Thymus (tissue), 11 donors: ENCODE measurements at regions not wholly inside any gene's neighbourhood (a gene's known extent, or its start where the extent isn't known, plus 50 kb on each side); places are given as distances from the start of the nearest gene placed in this dataset.

Experiments
- DNase-seq, 9 donors: peaks; one replicate each; pipeline ENCODE4 v3.0.0-alpha.2; 2013; ENCODE audit warnings: low spot score in 9 of 9, low read depth in 6 of 9, missing footprints in 1 of 9
- H3K27ac ChIP-seq, 2 donors: one replicate each; pipeline ENCODE4 v1.5.1; 2013; ENCODE audit warnings: control low read depth in 1 of 2, low read depth in 1 of 2, low read length in 1 of 2, mild to moderate bottlenecking in 1 of 2, moderate library complexity in 1 of 2
- H3K27me3 ChIP-seq, 2 donors: one replicate each; pipeline ENCODE4 v1.5.1; 2013; ENCODE audit warnings: low read length in 1 of 2; ENCODE audit not compliant: control insufficient read depth in 2 of 2, insufficient read depth in 1 of 2
- H3K36me3 ChIP-seq, 2 donors: one replicate each; pipeline ENCODE4 v1.5.1; 2013; ENCODE audit warnings: low read length in 1 of 2, mild to moderate bottlenecking in 1 of 2, moderate library complexity in 1 of 2; ENCODE audit not compliant: control insufficient read depth in 2 of 2, insufficient read depth in 2 of 2
- H3K4me1 ChIP-seq, 2 donors: one replicate each; pipeline ENCODE4 v1.5.1; 2013; ENCODE audit warnings: low read length in 2 of 2; ENCODE audit not compliant: control insufficient read depth in 2 of 2, insufficient read depth in 2 of 2
- H3K4me3 ChIP-seq, 2 donors: one replicate each; pipeline ENCODE4 v1.5.1; 2013; ENCODE audit warnings: low read length in 2 of 2, control low read depth in 1 of 2, mild to moderate bottlenecking in 1 of 2
- H3K9me3 ChIP-seq, 2 donors: one replicate each; pipeline ENCODE4 v1.5.1; 2013; ENCODE audit warnings: low read length in 1 of 2, mild to moderate bottlenecking in 1 of 2; ENCODE audit not compliant: control insufficient read depth in 2 of 2, insufficient read depth in 1 of 2
- WGBS: extraction: QIAGEN DNeasy Blood & Tissue Kit; methylation state at CpG from one replicate; pipeline ENCODE4 v1.1.7; 2013; 5-methylcytosine and 5-hydroxymethylcytosine counted together
- donor health status: healthy.

- Histone ChIP-seq H3K4me3 (no peak overlapping the region), H3K27me3 (no peaks in the 10 kb centered on the region), H3K27ac (no peak overlapping the region), H3K36me3 (no peaks in the 10 kb centered on the region), H3K4me1 (peaks cover 3% of the 10 kb centered on the region in 2 donors), H3K9me3 (no peaks in the 10 kb centered on the region)
- 98% methylated on average over 2 of the region's 2 CpGs for WGBS
- DNase-seq: no peak
Measured at GRCh38 chr2:207313947-207314346, 148.2 kb upstream of the KLF7 start.

GRCh38 chr2:207315131-207315530, 149.4 kb upstream of the KLF7 start:
- H3K36me3 ChIP-seq: no peaks in the 10 kb centered on the region
- WGBS: 94% methylated on average over 2 of the region's 2 CpGs
- no peaks in the 10 kb centered on the region for H3K4me1 ChIP-seq
- no peak overlapping the region for H3K27ac ChIP-seq
- no peaks in the 10 kb centered on the region for H3K9me3 ChIP-seq
- no peak overlapping the region for H3K4me3 ChIP-seq
- peaks cover 0 to 2% of the 10 kb centered on the region in 2 donors for H3K27me3 ChIP-seq
- no peak for DNase-seq

GRCh38 chr2:207316484-207316883, 150.7 kb upstream of the KLF7 start:
- Histone ChIP-seq H3K4me3 (no peak overlapping the region), H3K27me3 (peaks cover 0 to 2% of the 10 kb centered on the region in 2 donors)
- WGBS: over 99% methylated on average over 2 of the region's 2 CpGs

GRCh38 chr2:207316906-207317305, 151.2 kb upstream of the KLF7 start:
- DNase-seq: no peak
- WGBS: 98% methylated on average over 2 of the region's 2 CpGs
- no peak overlapping the region for H3K27ac ChIP-seq
- no peaks in the 10 kb centered on the region for H3K9me3 ChIP-seq
- peaks cover 0 to 2% of the 10 kb centered on the region in 2 donors for H3K27me3 ChIP-seq
- no peaks in the 10 kb centered on the region for H3K36me3 ChIP-seq
- H3K4me3 ChIP-seq: no peak overlapping the region
- H3K4me1 ChIP-seq: no peaks in the 10 kb centered on the region

More at GRCh38 chr2:207316484-207316883, 150.7 kb upstream of the KLF7 start:
- Histone ChIP-seq H3K36me3 (no peaks in the 10 kb centered on the region), H3K9me3 (no peaks in the 10 kb centered on the region), H3K4me1 (no peaks in the 10 kb centered on the region), H3K27ac (no peak overlapping the region)
- DNase-seq: no peak

GRCh38 chr2:207317378-207317984, 151.7 kb upstream of the KLF7 start:
- no peak for DNase-seq
- H3K27me3 ChIP-seq: peaks cover 0 to 2% of the 10 kb centered on the region in 2 donors
- H3K27ac ChIP-seq: no peak overlapping the region
- no peaks in the 10 kb centered on the region for H3K9me3 ChIP-seq
- 94% methylated on average over 4 of the region's 4 CpGs for WGBS
- no peaks in the 10 kb centered on the region for H3K36me3 ChIP-seq
- no peak overlapping the region for H3K4me3 ChIP-seq
- no peaks in the 10 kb centered on the region for H3K4me1 ChIP-seq

- H3K4me3 ChIP-seq: no peak overlapping the region
- WGBS: 98% methylated on average over 4 of the region's 4 CpGs
- no peak for DNase-seq
- no peak overlapping the region for H3K27ac ChIP-seq
- H3K9me3 ChIP-seq: no peaks in the 10 kb centered on the region
- H3K27me3 ChIP-seq: peaks cover 0 to 2% of the 10 kb centered on the region in 2 donors
- no peaks in the 10 kb centered on the region for H3K4me1 ChIP-seq
- no peaks in the 10 kb centered on the region for H3K36me3 ChIP-seq
Measured at GRCh38 chr2:207318181-207318628, 152.5 kb upstream of the KLF7 start.

- H3K27me3 ChIP-seq: peaks cover 0 to 2% of the 10 kb centered on the region in 2 donors
- no peaks in the 10 kb centered on the region for H3K9me3 ChIP-seq
- H3K36me3 ChIP-seq: no peaks in the 10 kb centered on the region
- H3K27ac ChIP-seq: no peak overlapping the region
- no peak for DNase-seq
- H3K4me3 ChIP-seq: no peak overlapping the region
- H3K4me1 ChIP-seq: no peaks in the 10 kb centered on the region
Measured at GRCh38 chr2:207319316-207319715, 153.6 kb upstream of the KLF7 start.

- 96% methylated on average over 5 of the region's 5 CpGs for WGBS
- no peak for DNase-seq
Measured at GRCh38 chr2:207320381-207321159, 154.8 kb upstream of the KLF7 start.

GRCh38 chr2:207321514-207321913, 155.8 kb upstream of the KLF7 start:
- Histone ChIP-seq H3K27me3 (peaks cover 0 to 2% of the 10 kb centered on the region in 2 donors), H3K4me3 (no peak overlapping the region), H3K4me1 (no peaks in the 10 kb centered on the region), H3K36me3 (no peaks in the 10 kb centered on the region), H3K27ac (no peak overlapping the region), H3K9me3 (no peaks in the 10 kb centered on the region)
- DNase-seq: no peak
- 95% methylated on average over 1 of the region's 1 CpG for WGBS

More at GRCh38 chr2:207320381-207321159, 154.8 kb upstream of the KLF7 start:
- Histone ChIP-seq H3K4me3 (no peak overlapping the region), H3K27me3 (peaks cover 0 to 2% of the 10 kb centered on the region in 2 donors), H3K4me1 (no peaks in the 10 kb centered on the region), H3K27ac (no peak overlapping the region), H3K9me3 (no peaks in the 10 kb centered on the region), H3K36me3 (no peaks in the 10 kb centered on the region)
